Astrocyte (in vitro differentiated cells and primary cell): ENCODE measurements at regions not wholly inside any gene's neighbourhood (a gene's known extent, or its start where the extent isn't known, plus 50 kb on each side); places are given as distances from the start of the nearest gene placed in this dataset.

Experiments used
- DNase-seq: peaks from one replicate; pipeline ENCODE4 v3.0.0-alpha.2; 2010; ENCODE audit warnings: low read depth
- FAIRE-seq: peaks from 2 replicates; lab custom pipeline; 2011; peaks lifted over from hg19 to GRCh38; lab: Jason Lieb, UNC
- H2AFZ ChIP-seq: 2 replicates; pipeline ENCODE4 v1.6.0; 2012; ENCODE audit warnings: low read depth, low read length, inconsistent platforms
- H3K27ac ChIP-seq: 2 replicates; pipeline ENCODE4 v1.5.1; 2011; ENCODE audit warnings: low read depth, low read length, inconsistent platforms
- H3K27me3 ChIP-seq: 2 replicates; pipeline ENCODE4 v1.6.0; 2011; ENCODE audit warnings: low read length, inconsistent platforms; ENCODE audit not compliant: insufficient read depth
- H3K36me3 ChIP-seq: 2 replicates; pipeline ENCODE4 v1.5.1; 2011; ENCODE audit warnings: low read length, inconsistent platforms; ENCODE audit not compliant: insufficient read depth
- H3K4me1 ChIP-seq: 2 replicates; pipeline ENCODE4 v1.5.1; 2011; ENCODE audit warnings: low read length, inconsistent platforms; ENCODE audit not compliant: insufficient read depth
- H3K4me2 ChIP-seq: 2 replicates; pipeline ENCODE4 v1.6.0; 2012; ENCODE audit warnings: low read length, inconsistent platforms
- H3K4me3 ChIP-seq: 2 replicates; pipeline ENCODE4 v1.5.1; 2011; ENCODE audit warnings: low read depth, mild to moderate bottlenecking, low read length, inconsistent platforms; ENCODE audit not compliant: insufficient read depth
- H3K79me2 ChIP-seq: 2 replicates; pipeline ENCODE4 v1.6.0; 2012; ENCODE audit warnings: mild to moderate bottlenecking, low read length, inconsistent platforms; ENCODE audit not compliant: insufficient read depth
- H3K9ac ChIP-seq: 2 replicates; pipeline ENCODE4 v1.6.0; 2012; ENCODE audit warnings: mild to moderate bottlenecking, low read length, inconsistent platforms
- H3K9me3 ChIP-seq: 2 replicates; pipeline ENCODE4 v1.5.1; 2012; ENCODE audit warnings: low read depth, mild to moderate bottlenecking, low read length, inconsistent platforms; ENCODE audit not compliant: insufficient read depth
- H4K20me1 ChIP-seq: 2 replicates; pipeline ENCODE4 v1.6.0; 2012; ENCODE audit warnings: low read length, inconsistent platforms; ENCODE audit not compliant: insufficient read depth
- H3K27ac Mint-ChIP-seq: one replicate; pipeline ENCODE4 v1.8.0; 2021; ENCODE audit warnings: mild to moderate bottlenecking, mixed read lengths; ENCODE audit not compliant: unreplicated experiment
- H3K27me3 Mint-ChIP-seq: one replicate; pipeline ENCODE4 v1.8.0; 2021; ENCODE audit warnings: low read depth, mixed read lengths; ENCODE audit not compliant: unreplicated experiment
- H3K36me3 Mint-ChIP-seq: one replicate; pipeline ENCODE4 v1.8.0; 2021; ENCODE audit warnings: low read depth, mixed read lengths; ENCODE audit not compliant: unreplicated experiment
- H3K4me1 Mint-ChIP-seq: one replicate; pipeline ENCODE4 v1.8.0; 2021; ENCODE audit warnings: low read depth, mixed read lengths; ENCODE audit not compliant: unreplicated experiment
- H3K4me3 Mint-ChIP-seq: one replicate; pipeline ENCODE4 v1.8.0; 2021; ENCODE audit warnings: mild to moderate bottlenecking, moderate library complexity, mixed read lengths; ENCODE audit not compliant: unreplicated experiment
- H3K9me3 Mint-ChIP-seq: one replicate; pipeline ENCODE4 v1.8.0; 2021; ENCODE audit warnings: mild to moderate bottlenecking, mixed read lengths; ENCODE audit not compliant: unreplicated experiment
- CTCF ChIP-seq: IDR thresholded peaks from 2 replicates; pipeline ENCODE4 v1.5.1; 2011; ENCODE audit warnings: low read depth, mild to moderate bottlenecking, inconsistent platforms, low read length, moderate library complexity; ENCODE audit not compliant: insufficient read depth
- EZH2 ChIP-seq: IDR thresholded peaks from 2 replicates; pipeline ENCODE4 v1.6.1; 2012; ENCODE audit warnings: mild to moderate bottlenecking, low read length, inconsistent platforms; ENCODE audit not compliant: insufficient read depth

- no peaks in the 10 kb centered on the region for H4K20me1 ChIP-seq
- no peaks in the 10 kb centered on the region for H3K79me2 ChIP-seq
- Mint-ChIP-seq H3K27ac (no peak overlapping the region), H3K27me3 (peaks cover 1% of the 10 kb centered on the region), H3K4me1 (no peaks in the 10 kb centered on the region), H3K36me3 (no peaks in the 10 kb centered on the region), H3K4me3 (no peak overlapping the region), H3K9me3 (peaks cover 5% of the 10 kb centered on the region)
- DNase-seq, result no peak
- no peaks in the 10 kb centered on the region for H3K4me1 ChIP-seq
- H3K27ac ChIP-seq, result no peak overlapping the region
- H3K27me3 ChIP-seq, result no peaks in the 10 kb centered on the region
- no peaks in the 10 kb centered on the region for H3K36me3 ChIP-seq
- no peak overlapping the region for H3K4me2 ChIP-seq
- no peak for TF ChIP-seq EZH2
- TF ChIP-seq CTCF, result no peak
- no peak for FAIRE-seq
- no peak overlapping the region for H2AFZ ChIP-seq
- no peak overlapping the region for H3K9ac ChIP-seq
- no peak overlapping the region for H3K4me3 ChIP-seq
- H3K9me3 ChIP-seq, result no peaks in the 10 kb centered on the region
Measured at GRCh38 chr3:67964596-67964995, 310.2 kb upstream of the SUCLG2 start.

- no peaks in the 10 kb centered on the region for H3K9me3 Mint-ChIP-seq
Measured at GRCh38 chr3:67957268-67957667, 302.9 kb upstream of the SUCLG2 start.

More at GRCh38 chr3:67957268-67957667, 302.9 kb upstream of the SUCLG2 start:
- H3K27me3 Mint-ChIP-seq, result no peaks in the 10 kb centered on the region
- Histone ChIP-seq H3K4me2 (no peak overlapping the region), H3K27ac (no peak overlapping the region), H4K20me1 (no peaks in the 10 kb centered on the region), H3K4me1 (no peaks in the 10 kb centered on the region), H2AFZ (no peak overlapping the region), H3K9me3 (no peaks in the 10 kb centered on the region), H3K79me2 (no peaks in the 10 kb centered on the region), H3K4me3 (no peak overlapping the region), H3K9ac (no peak overlapping the region), H3K36me3 (no peaks in the 10 kb centered on the region), H3K27me3 (no peaks in the 10 kb centered on the region)
- H3K27ac Mint-ChIP-seq, result no peak overlapping the region
- no peaks in the 10 kb centered on the region for H3K36me3 Mint-ChIP-seq
- no peak overlapping the region for H3K4me3 Mint-ChIP-seq
- FAIRE-seq, result no peak
- H3K4me1 Mint-ChIP-seq, result no peaks in the 10 kb centered on the region
- DNase-seq, result no peak
- TF ChIP-seq CTCF (no peak), EZH2 (no peak)
